ENCODE measurements at regions not wholly inside any gene's neighbourhood (a gene's known extent, or its start where the extent isn't known, plus 50 kb on each side); places are given as distances from the start of the nearest gene placed in this dataset.
A peak's percentile ranks its signal among the peaks of the same experiment; 100 is the strongest.
"Not testable (repeated sequence)": the region's sequence is repeated elsewhere in the genome, so short reads cannot be mapped to it uniquely, and the experiment has no call there.

- no peak overlapping the region for H3K4me3 Mint-ChIP-seq
- DNase-seq (ENCODE audit: low spot score in 2 of 2, unreplicated experiment in 2 of 2) = no peak
These were observed 246.2 kb downstream of the UACA start for GRCh38 chr15:70517194-70517590.

DNA sequence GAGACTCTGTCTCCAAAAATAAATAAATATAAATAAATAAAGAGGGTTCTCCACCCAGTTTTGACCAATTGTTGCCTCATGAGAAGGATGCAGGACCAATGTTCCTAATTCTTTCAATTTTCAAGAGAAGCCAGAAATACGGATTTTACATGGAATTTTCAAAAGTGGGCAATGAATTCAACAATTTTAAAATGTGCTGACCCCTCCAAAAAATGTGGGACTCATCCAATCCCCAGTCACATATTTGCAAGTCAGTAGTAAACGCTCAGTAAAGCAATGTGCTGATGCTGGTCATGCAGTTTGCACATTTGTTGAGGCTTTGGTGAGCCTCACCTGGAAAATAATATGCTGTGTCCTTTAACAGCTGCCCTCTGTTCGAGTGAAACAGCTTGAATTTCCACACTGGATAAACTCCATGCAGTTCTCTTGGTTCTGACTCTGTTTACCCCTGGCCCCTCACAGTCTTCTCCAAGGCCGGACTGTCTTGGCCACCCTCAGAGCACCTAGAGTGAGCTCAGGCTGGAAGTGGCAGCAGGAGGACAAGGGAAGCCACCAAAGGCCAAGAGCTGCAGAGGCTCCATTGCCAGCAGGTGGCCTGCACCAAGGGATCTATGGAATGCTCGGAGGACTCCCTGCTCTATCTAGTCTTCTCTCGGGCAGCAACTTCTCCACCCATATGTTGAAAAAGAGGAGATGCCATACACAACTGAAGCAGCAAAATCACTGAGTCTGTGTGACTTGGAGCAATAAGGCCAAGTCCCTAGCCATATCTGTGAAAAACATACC, 246.8 kb downstream of the UACA start:
- H3K36me3 Mint-ChIP-seq = no peaks in the 10 kb centered on the region
- peaks cover 8% of the 10 kb centered on the region for H3K9me3 Mint-ChIP-seq
- H3K4me3 Mint-ChIP-seq = no peak overlapping the region
- H3K27ac Mint-ChIP-seq = no peak overlapping the region
- DNase-seq (ENCODE audit: low spot score in 2 of 2, unreplicated experiment in 2 of 2) = no peak
- peaks cover 25% of the 10 kb centered on the region for H3K27me3 Mint-ChIP-seq (ENCODE audit: low read depth)
- H3K4me1 Mint-ChIP-seq = peaks cover 14% of the 10 kb centered on the region
- TF ChIP-seq, protein P1, sequence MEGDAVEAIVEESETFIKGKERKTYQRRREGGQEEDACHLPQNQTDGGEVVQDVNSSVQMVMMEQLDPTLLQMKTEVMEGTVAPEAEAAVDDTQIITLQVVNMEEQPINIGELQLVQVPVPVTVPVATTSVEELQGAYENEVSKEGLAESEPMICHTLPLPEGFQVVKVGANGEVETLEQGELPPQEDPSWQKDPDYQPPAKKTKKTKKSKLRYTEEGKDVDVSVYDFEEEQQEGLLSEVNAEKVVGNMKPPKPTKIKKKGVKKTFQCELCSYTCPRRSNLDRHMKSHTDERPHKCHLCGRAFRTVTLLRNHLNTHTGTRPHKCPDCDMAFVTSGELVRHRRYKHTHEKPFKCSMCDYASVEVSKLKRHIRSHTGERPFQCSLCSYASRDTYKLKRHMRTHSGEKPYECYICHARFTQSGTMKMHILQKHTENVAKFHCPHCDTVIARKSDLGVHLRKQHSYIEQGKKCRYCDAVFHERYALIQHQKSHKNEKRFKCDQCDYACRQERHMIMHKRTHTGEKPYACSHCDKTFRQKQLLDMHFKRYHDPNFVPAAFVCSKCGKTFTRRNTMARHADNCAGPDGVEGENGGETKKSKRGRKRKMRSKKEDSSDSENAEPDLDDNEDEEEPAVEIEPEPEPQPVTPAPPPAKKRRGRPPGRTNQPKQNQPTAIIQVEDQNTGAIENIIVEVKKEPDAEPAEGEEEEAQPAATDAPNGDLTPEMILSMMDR (IDR thresholded peaks at IDR 0.05; ENCODE audit: unreplicated experiment) = no peak

More at GRCh38 chr15:70517194-70517590, 246.2 kb downstream of the UACA start:
- Mint-ChIP-seq H3K27me3 (ENCODE audit: low read depth) (peaks cover 28% of the 10 kb centered on the region), H3K9me3 (peaks cover 2% of the 10 kb centered on the region), H3K27ac (no peak overlapping the region), H3K4me1 (peaks cover 14% of the 10 kb centered on the region), H3K36me3 (no peaks in the 10 kb centered on the region)
- TF ChIP-seq, protein P1 (IDR thresholded peaks at IDR 0.05; ENCODE audit: unreplicated experiment) = no peak

DNA sequence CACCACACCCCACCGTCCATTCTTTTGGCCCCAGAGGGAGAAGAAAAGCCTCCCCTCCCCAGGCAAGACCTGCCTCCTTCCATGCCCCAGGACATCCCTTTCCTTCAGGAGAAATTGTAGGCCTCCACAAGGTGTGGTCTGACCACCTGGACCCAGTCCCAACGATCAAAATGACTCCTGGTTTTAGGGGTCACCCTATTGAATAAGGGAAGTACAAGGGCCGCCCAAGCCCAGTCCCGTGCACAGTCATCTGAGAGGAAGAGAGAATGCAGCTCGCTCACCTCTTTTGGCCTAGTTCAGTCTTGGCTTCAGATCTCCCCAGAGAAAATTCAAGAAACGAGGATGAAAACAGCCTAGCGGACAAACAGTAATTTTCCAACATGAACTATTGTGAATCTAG, 249.1 kb downstream of the UACA start:
- Mint-ChIP-seq H3K4me3 (no peak overlapping the region), H3K27ac (no peak overlapping the region), H3K36me3 (peaks cover 2% of the 10 kb centered on the region), H3K4me1 (peaks cover 14% of the 10 kb centered on the region), H3K27me3 (ENCODE audit: low read depth) (peaks cover 5% of the 10 kb centered on the region), H3K9me3 (peaks cover 26% of the 10 kb centered on the region)
- no peak for DNase-seq (ENCODE audit: low spot score in 2 of 2, unreplicated experiment in 2 of 2)
- TF ChIP-seq, protein P1 (IDR thresholded peaks at IDR 0.05; ENCODE audit: unreplicated experiment) = no peak

DNA sequence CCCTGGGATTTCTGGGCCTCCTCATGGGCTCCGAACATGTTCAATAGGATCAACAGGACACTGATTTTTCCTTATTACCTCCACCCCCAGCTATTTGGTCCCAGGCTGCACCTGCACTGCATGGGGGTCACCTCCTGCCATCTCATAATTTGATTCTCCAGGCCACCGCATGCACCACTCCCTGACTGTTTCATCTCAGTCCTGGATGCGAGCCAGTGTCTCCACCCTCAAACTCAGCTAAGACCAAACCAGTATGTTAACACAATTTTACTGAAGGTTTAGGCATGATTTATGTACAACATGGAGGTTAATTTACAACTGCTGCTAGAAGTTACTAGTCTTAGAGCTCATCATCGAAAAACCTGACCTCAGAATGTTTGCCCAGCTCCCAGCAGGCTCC, 249.5 kb downstream of the UACA start:
- TF ChIP-seq, protein P1 (IDR thresholded peaks at IDR 0.05; ENCODE audit: unreplicated experiment) = no peak
- H3K27ac Mint-ChIP-seq = no peak overlapping the region
- DNase-seq (ENCODE audit: low spot score in 2 of 2, unreplicated experiment in 2 of 2) = no peak
- H3K4me3 Mint-ChIP-seq = no peak overlapping the region
- H3K9me3 Mint-ChIP-seq = peaks cover 29% of the 10 kb centered on the region
- peaks cover 17% of the 10 kb centered on the region for H3K4me1 Mint-ChIP-seq
- peaks cover under 1% of the 10 kb centered on the region for H3K27me3 Mint-ChIP-seq (ENCODE audit: low read depth)
- H3K36me3 Mint-ChIP-seq = peaks cover 2% of the 10 kb centered on the region

GRCh38 chr15:70512772-70513362, 250.5 kb downstream of the UACA start:
- Mint-ChIP-seq H3K27me3 (ENCODE audit: low read depth) (no peaks in the 10 kb centered on the region), H3K27ac (no peak overlapping the region), H3K9me3 (peaks cover 32% of the 10 kb centered on the region), H3K4me3 (no peak overlapping the region), H3K36me3 (peaks cover 2% of the 10 kb centered on the region), H3K4me1 (peaks cover 23% of the 10 kb centered on the region)
- TF ChIP-seq, protein P1 (IDR thresholded peaks at IDR 0.05; ENCODE audit: unreplicated experiment) = peak; percentile 18
- no peak for DNase-seq (ENCODE audit: low spot score in 2 of 2, unreplicated experiment in 2 of 2)

- H3K36me3 Mint-ChIP-seq; H3K4me3 Mint-ChIP-seq; H3K27me3 Mint-ChIP-seq (ENCODE audit: low read depth); H3K27ac Mint-ChIP-seq; DNase-seq (ENCODE audit: low spot score in 2 of 2, unreplicated experiment in 2 of 2): not testable (repeated sequence)
- Mint-ChIP-seq H3K9me3 (peaks cover 32% of the 10 kb centered on the region), H3K4me1 (peaks cover 18% of the 10 kb centered on the region)
These were observed 251.3 kb downstream of the UACA start for GRCh38 chr15:70511972-70512587.
